ENCODE measurements at regions not wholly inside any gene's neighbourhood (a gene's known extent, or its start where the extent isn't known, plus 50 kb on each side); places are given as distances from the start of the nearest gene placed in this dataset.

- no peaks in the 10 kb centered on the region for H3K36me3 Mint-ChIP-seq (ENCODE audit: unreplicated experiment)
- no peaks in the 10 kb centered on the region for H3K27me3 Mint-ChIP-seq (ENCODE audit: unreplicated experiment)
- no peak overlapping the region for H3K4me3 Mint-ChIP-seq (ENCODE audit: unreplicated experiment)
- no peak overlapping the region for H3K27ac Mint-ChIP-seq (ENCODE audit: unreplicated experiment)
- peaks cover 8% of the 10 kb centered on the region for H3K9me3 Mint-ChIP-seq (ENCODE audit: unreplicated experiment)
- DNase-seq (ENCODE audit: extremely low spot score, unreplicated experiment): no peak
- no peak for TF ChIP-seq CTCF (IDR thresholded peaks at IDR 0.05)
- H3K4me1 Mint-ChIP-seq (ENCODE audit: unreplicated experiment): no peaks in the 10 kb centered on the region
These were observed 696.5 kb upstream of the BCHE start for GRCh38 chr3:166533740-166534139.

- H3K27me3 Mint-ChIP-seq (ENCODE audit: unreplicated experiment): no peaks in the 10 kb centered on the region
- H3K4me3 Mint-ChIP-seq (ENCODE audit: unreplicated experiment): no peak overlapping the region
- no peak overlapping the region for H3K27ac Mint-ChIP-seq (ENCODE audit: unreplicated experiment)
- H3K9me3 Mint-ChIP-seq (ENCODE audit: unreplicated experiment): peaks cover 8% of the 10 kb centered on the region
- H3K36me3 Mint-ChIP-seq (ENCODE audit: unreplicated experiment): no peaks in the 10 kb centered on the region
- no peak for TF ChIP-seq CTCF (IDR thresholded peaks at IDR 0.05)
- no peak for DNase-seq (ENCODE audit: extremely low spot score, unreplicated experiment)
- no peaks in the 10 kb centered on the region for H3K4me1 Mint-ChIP-seq (ENCODE audit: unreplicated experiment)
These were observed 694.5 kb upstream of the BCHE start for GRCh38 chr3:166531730-166532129.

- Mint-ChIP-seq H3K4me1 (ENCODE audit: unreplicated experiment) (no peaks in the 10 kb centered on the region), H3K4me3 (ENCODE audit: unreplicated experiment) (no peak overlapping the region), H3K27me3 (ENCODE audit: unreplicated experiment) (no peaks in the 10 kb centered on the region), H3K27ac (ENCODE audit: unreplicated experiment) (no peak overlapping the region), H3K36me3 (ENCODE audit: unreplicated experiment) (no peaks in the 10 kb centered on the region), H3K9me3 (ENCODE audit: unreplicated experiment) (peaks cover 8% of the 10 kb centered on the region)
- no peak for DNase-seq (ENCODE audit: extremely low spot score, unreplicated experiment)
- no peak for TF ChIP-seq CTCF (IDR thresholded peaks at IDR 0.05)
These were observed 690.1 kb upstream of the BCHE start for GRCh38 chr3:166527325-166527724.

- Mint-ChIP-seq H3K27me3 (ENCODE audit: unreplicated experiment) (no peaks in the 10 kb centered on the region), H3K4me1 (ENCODE audit: unreplicated experiment) (no peaks in the 10 kb centered on the region), H3K9me3 (ENCODE audit: unreplicated experiment) (peaks cover 8% of the 10 kb centered on the region), H3K27ac (ENCODE audit: unreplicated experiment) (no peak overlapping the region), H3K4me3 (ENCODE audit: unreplicated experiment) (no peak overlapping the region), H3K36me3 (ENCODE audit: unreplicated experiment) (no peaks in the 10 kb centered on the region)
- DNase-seq (ENCODE audit: extremely low spot score, unreplicated experiment): no peak
- no peak for TF ChIP-seq CTCF (IDR thresholded peaks at IDR 0.05)
These were observed 689.7 kb upstream of the BCHE start for GRCh38 chr3:166526881-166527280.

- no peaks in the 10 kb centered on the region for H3K27me3 Mint-ChIP-seq (ENCODE audit: unreplicated experiment)
- DNase-seq (ENCODE audit: extremely low spot score, unreplicated experiment): no peak
- peaks cover 14% of the 10 kb centered on the region for H3K9me3 Mint-ChIP-seq (ENCODE audit: unreplicated experiment)
- TF ChIP-seq CTCF (IDR thresholded peaks at IDR 0.05): no peak
- H3K4me3 Mint-ChIP-seq (ENCODE audit: unreplicated experiment): no peak overlapping the region
- no peaks in the 10 kb centered on the region for H3K4me1 Mint-ChIP-seq (ENCODE audit: unreplicated experiment)
- H3K36me3 Mint-ChIP-seq (ENCODE audit: unreplicated experiment): no peaks in the 10 kb centered on the region
- no peak overlapping the region for H3K27ac Mint-ChIP-seq (ENCODE audit: unreplicated experiment)
These were observed 684.8 kb upstream of the BCHE start for GRCh38 chr3:166522017-166522416.

Measured in osteocyte (in vitro differentiated cells).